Left ventricle myocardium inferior (tissue), 1 donor: ENCODE measurements at regions not wholly inside any gene's neighbourhood (a gene's known extent, or its start where the extent isn't known, plus 50 kb on each side); places are given as distances from the start of the nearest gene placed in this dataset.

Experiments
- DNase-seq: peaks from one replicate; pipeline ENCODE4 v3.0.0-alpha.2; 2020
- H3K27ac ChIP-seq: fragments of 200-600 bp; replicated peaks from 2 replicates; pipeline ENCODE4 v1.8.0; 2021
- H3K27me3 ChIP-seq: fragments of 200-600 bp; 2 replicates; pipeline ENCODE4 v1.8.0; 2021; ENCODE audit warnings: low read depth
- H3K36me3 ChIP-seq: fragments of 200-600 bp; 2 replicates; pipeline ENCODE4 v1.8.0; 2021
- H3K4me1 ChIP-seq: fragments of 200-600 bp; 2 replicates; pipeline ENCODE4 v1.8.0; 2021
- H3K4me3 ChIP-seq: fragments of 200-600 bp; 2 replicates; pipeline ENCODE4 v1.8.0; 2021; ENCODE audit warnings: mild to moderate bottlenecking, moderate library complexity
- H3K9me3 ChIP-seq: fragments of 200-600 bp; replicated peaks from 2 replicates; pipeline ENCODE4 v1.8.0; 2021
- CTCF ChIP-seq: fragments of 200-600 bp; IDR thresholded peaks from 2 replicates; pipeline ENCODE4 v1.8.0; 2021; ENCODE audit warnings: antibody characterized with exemption, mild to moderate bottlenecking, borderline replicate concordance
- intact Hi-C: fragments of 100-400 bp; cut with micrococcal nuclease; formaldehyde crosslinking; loops from one replicate; pipeline ENCODE4 v1.11.0; 2022
- donor health status: DM: no; HTN: yes; CAD: no; lungs with severe emphysema.

GRCh38 chr5:56389261-56389660, 156.1 kb upstream of the ANKRD55 start:
- intact Hi-C loops, result no loop called here
- no peak for DNase-seq
- no peaks in the 10 kb centered on the region for H3K27me3 ChIP-seq
- H3K4me3 ChIP-seq, result no peak overlapping the region
- peaks cover 28% of the 10 kb centered on the region for H3K9me3 ChIP-seq
- H3K36me3 ChIP-seq, result no peaks in the 10 kb centered on the region
- no peaks in the 10 kb centered on the region for H3K4me1 ChIP-seq
- no peak for TF ChIP-seq CTCF
- no peak overlapping the region for H3K27ac ChIP-seq

GRCh38 chr5:56388229-56388985, 155.3 kb upstream of the ANKRD55 start:
- Histone ChIP-seq H3K27ac (no peak overlapping the region), H3K4me3 (no peak overlapping the region), H3K27me3 (no peaks in the 10 kb centered on the region), H3K4me1 (no peaks in the 10 kb centered on the region), H3K36me3 (no peaks in the 10 kb centered on the region), H3K9me3 (peaks cover 20% of the 10 kb centered on the region)
- DNase-seq, result no peak
- intact Hi-C loops, result no loop called here
- no peak for TF ChIP-seq CTCF

GRCh38 chr5:56386046-56386445, 152.9 kb upstream of the ANKRD55 start:
- TF ChIP-seq CTCF, result no peak
- Histone ChIP-seq H3K27me3 (no peaks in the 10 kb centered on the region), H3K4me3 (no peak overlapping the region), H3K9me3 (no peaks in the 10 kb centered on the region), H3K27ac (no peak overlapping the region), H3K4me1 (no peaks in the 10 kb centered on the region), H3K36me3 (no peaks in the 10 kb centered on the region)
- no peak for DNase-seq
- intact Hi-C loops, result no loop called here

- H3K4me1 ChIP-seq, result no peaks in the 10 kb centered on the region
- H3K36me3 ChIP-seq, result no peaks in the 10 kb centered on the region
- no peak for TF ChIP-seq CTCF
- H3K27ac ChIP-seq, result no peak overlapping the region
- no peaks in the 10 kb centered on the region for H3K27me3 ChIP-seq
- no peak for DNase-seq
- H3K9me3 ChIP-seq, result no peaks in the 10 kb centered on the region
- H3K4me3 ChIP-seq, result no peak overlapping the region
- intact Hi-C loops, result no loop called here
These were observed 151.1 kb upstream of the ANKRD55 start for GRCh38 chr5:56384186-56384585.

- H3K4me1 ChIP-seq, result no peaks in the 10 kb centered on the region
- H3K27me3 ChIP-seq, result no peaks in the 10 kb centered on the region
- no peak for TF ChIP-seq CTCF
- intact Hi-C loops, result no loop called here
- no peak for DNase-seq
- no peaks in the 10 kb centered on the region for H3K9me3 ChIP-seq
- H3K36me3 ChIP-seq, result no peaks in the 10 kb centered on the region
- no peak overlapping the region for H3K4me3 ChIP-seq
- H3K27ac ChIP-seq, result no peak overlapping the region
These were observed 150.6 kb upstream of the ANKRD55 start for GRCh38 chr5:56383761-56384160.

GRCh38 chr5:56382896-56383295, 149.8 kb upstream of the ANKRD55 start:
- Histone ChIP-seq H3K27me3 (no peaks in the 10 kb centered on the region), H3K4me3 (no peak overlapping the region), H3K36me3 (no peaks in the 10 kb centered on the region), H3K4me1 (no peaks in the 10 kb centered on the region), H3K9me3 (no peaks in the 10 kb centered on the region), H3K27ac (no peak overlapping the region)
- intact Hi-C loops, result no loop called here
- TF ChIP-seq CTCF, result no peak
- no peak for DNase-seq
